CD14-positive monocyte (primary cell): ENCODE measurements at regions not wholly inside any gene's neighbourhood (a gene's known extent, or its start where the extent isn't known, plus 50 kb on each side); places are given as distances from the start of the nearest gene placed in this dataset.

Experiments used
- DNase-seq, 3 donors: peaks; one replicate each; pipeline ENCODE4 v3.0.0-alpha.2; 2011 to 2022
- H2AFZ ChIP-seq: 2 replicates; pipeline ENCODE4 v1.6.0; 2012; ENCODE audit warnings: mild to moderate bottlenecking, low read depth, low read length, inconsistent platforms; ENCODE audit not compliant: insufficient read depth, poor library complexity, severe bottlenecking
- H3K27ac ChIP-seq, 2 donors: 1 replicate in 1 of 2; 2 replicates in 1 of 2; pipeline ENCODE4 v1.5.1; 2012 to 2013; ENCODE audit warnings: low read length in 2 of 2, control low read depth in 1 of 2, inconsistent platforms in 1 of 2, low read depth in 1 of 2, mild to moderate bottlenecking in 1 of 2
- H3K27me3 ChIP-seq, 2 donors: one replicate each; pipeline versions ENCODE4 v1.6.0 to v1.6.1; 2011 to 2013; ENCODE audit warnings: low read length in 2 of 2; ENCODE audit not compliant: control insufficient read depth in 2 of 2, insufficient read depth in 2 of 2
- H3K36me3 ChIP-seq, 2 donors: replicated peaks in 1 of 2; 1 replicate in 1 of 2; 2 replicates in 1 of 2; pipeline versions ENCODE4 v1.5.1 to v1.6.1; 2012 to 2013; ENCODE audit warnings: low read length in 2 of 2, control low read depth in 1 of 2, inconsistent platforms in 1 of 2, mild to moderate bottlenecking in 1 of 2; ENCODE audit not compliant: insufficient read depth in 2 of 2, control insufficient read depth in 1 of 2
- H3K4me1 ChIP-seq, 2 donors: 1 replicate in 1 of 2; 2 replicates in 1 of 2; pipeline versions ENCODE4 v1.5.1 to v1.6.1; 2012 to 2013; ENCODE audit warnings: low read length in 2 of 2, control low read depth in 1 of 2, inconsistent platforms in 1 of 2, mild to moderate bottlenecking in 1 of 2, moderate library complexity in 1 of 2; ENCODE audit not compliant: insufficient read depth in 2 of 2, control insufficient read depth in 1 of 2
- H3K4me2 ChIP-seq: replicated peaks from 2 replicates; pipeline ENCODE3; 2012; ENCODE audit warnings: low read length, moderate library complexity, mild to moderate bottlenecking; ENCODE audit not compliant: poor library complexity, severe bottlenecking; ENCODE audit errors: extremely low read depth
- H3K4me3 ChIP-seq, 3 experiments: fragments of 200-600 bp in 1 of 3; sonication (generic) in 1 of 3; replicated peaks in 1 of 3; 1 replicate in 2 of 3; 2 replicates in 1 of 3; pipeline ENCODE4 v1.5.1; 2011 to 2013; ENCODE audit warnings: low read length in 3 of 3, mild to moderate bottlenecking in 3 of 3, control low read depth in 2 of 3, low read depth in 2 of 3, inconsistent platforms in 1 of 3, moderate library complexity in 1 of 3
- H3K79me2 ChIP-seq: 2 replicates; pipeline ENCODE4 v1.6.0; 2012; ENCODE audit warnings: mild to moderate bottlenecking, control low read depth, inconsistent platforms, low read length, moderate library complexity; ENCODE audit not compliant: insufficient read depth
- H3K9ac ChIP-seq: 2 replicates; pipeline ENCODE4 v1.6.0; 2017; ENCODE audit warnings: low read length, mild to moderate bottlenecking; ENCODE audit not compliant: insufficient read depth, poor library complexity, severe bottlenecking
- H3K9me3 ChIP-seq, 2 donors: replicated peaks in 1 of 2; 1 replicate in 1 of 2; 2 replicates in 1 of 2; pipeline versions ENCODE4 v1.5.1 to v1.6.1; 2012 to 2013; ENCODE audit warnings: low read length in 2 of 2, control low read depth in 1 of 2; ENCODE audit not compliant: control insufficient read depth in 1 of 2, insufficient read depth in 1 of 2
- H4K20me1 ChIP-seq: 2 replicates; pipeline ENCODE4 v1.6.0; 2012; ENCODE audit warnings: mild to moderate bottlenecking, low read length, control low read depth, moderate library complexity; ENCODE audit not compliant: insufficient read depth
- H3K27ac Mint-ChIP-seq, 7 donors: one replicate each; pipeline ENCODE4 v1.8.0; 2020; ENCODE audit warnings: mild to moderate bottlenecking in 7 of 7, mixed read lengths in 7 of 7, moderate library complexity in 6 of 7, inconsistent platforms in 2 of 7
- H3K27me3 Mint-ChIP-seq, 3 donors: one replicate each; pipeline ENCODE4 v1.8.0; 2021 to 2022; ENCODE audit warnings: low read depth in 3 of 3, mild to moderate bottlenecking in 3 of 3, mixed read lengths in 3 of 3, moderate library complexity in 3 of 3, inconsistent platforms in 1 of 3
- H3K36me3 Mint-ChIP-seq, 2 donors: one replicate each; pipeline ENCODE4 v1.8.0; 2020; ENCODE audit warnings: mixed read lengths in 2 of 2, inconsistent platforms in 1 of 2, mild to moderate bottlenecking in 1 of 2
- H3K4me1 Mint-ChIP-seq: one replicate; pipeline ENCODE4 v1.8.0; 2020; ENCODE audit warnings: mild to moderate bottlenecking, mixed read lengths
- H3K4me3 Mint-ChIP-seq, 2 donors: one replicate each; pipeline ENCODE4 v1.8.0; 2020; ENCODE audit warnings: mild to moderate bottlenecking in 2 of 2, mixed read lengths in 2 of 2, moderate library complexity in 1 of 2
- H3K9me3 Mint-ChIP-seq, 7 donors: one replicate each; pipeline ENCODE4 v1.8.0; 2020 to 2022; ENCODE audit warnings: mixed read lengths in 7 of 7, mild to moderate bottlenecking in 6 of 7, moderate library complexity in 6 of 7, inconsistent platforms in 2 of 7
- WGBS: methylation state at CpG from one replicate; pipeline ENCODE4 v1.1.5; 2013; ENCODE audit warnings: missing lambda C conversion rate; ENCODE audit not compliant: insufficient coverage; 5-methylcytosine and 5-hydroxymethylcytosine counted together
- intact Hi-C, 2 donors: fragments of 100-400 bp; cut with micrococcal nuclease; formaldehyde crosslinking; loops; one replicate each; pipeline versions ENCODE4 v1.15.0 to v1.15.1; 2023
- TF ChIP-seq, protein P1 (sequence below): fragments of 200-600 bp; IDR thresholded peaks from one replicate; pipeline ENCODE4 v1.8.0; 2022; ENCODE audit warnings: antibody characterized with exemption, mild to moderate bottlenecking

DNA sequence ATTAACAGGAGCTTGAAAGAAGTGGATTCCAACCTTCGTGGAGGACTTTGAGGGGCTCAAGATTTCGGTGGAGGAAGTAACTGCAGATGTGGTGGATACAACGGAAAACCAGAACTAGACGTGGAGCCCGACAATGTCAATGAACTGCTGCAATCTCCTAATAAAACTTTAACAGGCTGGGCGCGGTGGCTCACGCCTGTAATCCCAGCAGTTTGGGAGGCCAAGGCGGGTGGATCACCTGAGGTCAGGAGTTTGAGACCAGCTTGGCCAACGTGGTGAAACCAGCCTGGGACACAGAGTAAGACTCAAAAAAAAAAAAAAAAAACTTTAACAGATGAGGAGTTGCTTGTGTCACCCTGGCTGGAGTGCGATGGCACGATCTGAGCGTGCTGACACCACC is 477.8 kb upstream of the MKI67 start:
- H3K9me3 Mint-ChIP-seq = peaks cover 0 to 4% (median 0%) of the 10 kb centered on the region in 7 donors
- H3K4me2 ChIP-seq = no peak overlapping the region
- no peak for DNase-seq
- peaks cover 2 to 6% (median 5%) of the 10 kb centered on the region in 3 donors for H3K27me3 Mint-ChIP-seq
- H3K27me3 ChIP-seq = no peaks in the 10 kb centered on the region
- H3K4me1 Mint-ChIP-seq = no peaks in the 10 kb centered on the region
- no peaks in the 10 kb centered on the region for H3K79me2 ChIP-seq
- H3K9ac ChIP-seq = no peak overlapping the region
- H3K27ac ChIP-seq = no peak overlapping the region
- no peaks in the 10 kb centered on the region for H3K9me3 ChIP-seq
- WGBS = 93% methylated on average over 4 of the region's 13 CpGs
- H3K4me3 Mint-ChIP-seq = no peak overlapping the region
- TF ChIP-seq, protein P1, sequence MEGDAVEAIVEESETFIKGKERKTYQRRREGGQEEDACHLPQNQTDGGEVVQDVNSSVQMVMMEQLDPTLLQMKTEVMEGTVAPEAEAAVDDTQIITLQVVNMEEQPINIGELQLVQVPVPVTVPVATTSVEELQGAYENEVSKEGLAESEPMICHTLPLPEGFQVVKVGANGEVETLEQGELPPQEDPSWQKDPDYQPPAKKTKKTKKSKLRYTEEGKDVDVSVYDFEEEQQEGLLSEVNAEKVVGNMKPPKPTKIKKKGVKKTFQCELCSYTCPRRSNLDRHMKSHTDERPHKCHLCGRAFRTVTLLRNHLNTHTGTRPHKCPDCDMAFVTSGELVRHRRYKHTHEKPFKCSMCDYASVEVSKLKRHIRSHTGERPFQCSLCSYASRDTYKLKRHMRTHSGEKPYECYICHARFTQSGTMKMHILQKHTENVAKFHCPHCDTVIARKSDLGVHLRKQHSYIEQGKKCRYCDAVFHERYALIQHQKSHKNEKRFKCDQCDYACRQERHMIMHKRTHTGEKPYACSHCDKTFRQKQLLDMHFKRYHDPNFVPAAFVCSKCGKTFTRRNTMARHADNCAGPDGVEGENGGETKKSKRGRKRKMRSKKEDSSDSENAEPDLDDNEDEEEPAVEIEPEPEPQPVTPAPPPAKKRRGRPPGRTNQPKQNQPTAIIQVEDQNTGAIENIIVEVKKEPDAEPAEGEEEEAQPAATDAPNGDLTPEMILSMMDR = no peak
- H3K4me1 ChIP-seq = no peaks in the 10 kb centered on the region
- H3K36me3 ChIP-seq = no peaks in the 10 kb centered on the region
- no peaks in the 10 kb centered on the region for H4K20me1 ChIP-seq
- intact Hi-C loops = no loop called here
- H3K4me3 ChIP-seq = no peak overlapping the region
- no peaks in the 10 kb centered on the region for H3K36me3 Mint-ChIP-seq
- no peak overlapping the region for H2AFZ ChIP-seq
- H3K27ac Mint-ChIP-seq = no peak overlapping the region

GRCh38 chr10:128605180-128605579 is 479.0 kb upstream of the MKI67 start:
- intact Hi-C loops = no loop called here
- Histone ChIP-seq H3K79me2 (no peaks in the 10 kb centered on the region), H4K20me1 (no peaks in the 10 kb centered on the region), H3K27ac (no peak overlapping the region), H3K27me3 (no peaks in the 10 kb centered on the region), H3K4me2 (no peak overlapping the region), H3K9ac (no peak overlapping the region), H3K36me3 (no peaks in the 10 kb centered on the region), H3K4me3 (no peak overlapping the region), H3K9me3 (no peaks in the 10 kb centered on the region), H2AFZ (no peak overlapping the region), H3K4me1 (no peaks in the 10 kb centered on the region)
- DNase-seq = no peak
- Mint-ChIP-seq H3K4me3 (no peak overlapping the region), H3K4me1 (no peaks in the 10 kb centered on the region), H3K36me3 (no peaks in the 10 kb centered on the region), H3K27me3 (peaks cover 2 to 9% (median 5%) of the 10 kb centered on the region in 3 donors), H3K27ac (no peak overlapping the region), H3K9me3 (peaks cover 0 to 4% (median 0%) of the 10 kb centered on the region in 7 donors)
- no CpG with 5 or more reads among the region's 1 CpG for WGBS
- TF ChIP-seq, protein P1 = no peak
